ENCODE measurements at regions not wholly inside any gene's neighbourhood (a gene's known extent, or its start where the extent isn't known, plus 50 kb on each side); places are given as distances from the start of the nearest gene placed in this dataset.

GRCh38 chr4:156643826-156644225 lies 327.8 kb downstream of the PDGFC start:
- no peak for FAIRE-seq

GRCh38 chr4:156642161-156642560 lies 329.4 kb downstream of the PDGFC start:
- no peak for FAIRE-seq

GRCh38 chr4:156638925-156639605 lies 332.5 kb downstream of the PDGFC start:
- FAIRE-seq, result no peak

- no peak for FAIRE-seq
These were observed 333.3 kb downstream of the PDGFC start for GRCh38 chr4:156638334-156638733.

- FAIRE-seq, result no peak
These were observed 335.2 kb downstream of the PDGFC start for GRCh38 chr4:156636381-156636780.

GRCh38 chr4:156635051-156635450 lies 336.5 kb downstream of the PDGFC start:
- FAIRE-seq, result no peak

GRCh38 chr4:156634612-156635011 lies 337.0 kb downstream of the PDGFC start:
- no peak for FAIRE-seq

GRCh38 chr4:156633847-156634246 lies 337.8 kb downstream of the PDGFC start:
- no peak for FAIRE-seq

GRCh38 chr4:156628858-156629257 lies 342.7 kb downstream of the PDGFC start:
- FAIRE-seq, result no peak

GRCh38 chr4:156623376-156623775 lies 348.2 kb downstream of the PDGFC start:
- FAIRE-seq, result no peak

GRCh38 chr4:156620786-156621185 lies 350.8 kb downstream of the PDGFC start:
- no peak for FAIRE-seq

GRCh38 chr4:156619154-156619934 lies 352.3 kb downstream of the PDGFC start:
- no peak for FAIRE-seq

GRCh38 chr4:156615066-156615531 lies 356.5 kb downstream of the PDGFC start:
- FAIRE-seq, result no peak

- no peak for FAIRE-seq
These were observed 357.1 kb downstream of the PDGFC start for GRCh38 chr4:156614536-156614935.

GRCh38 chr4:156609421-156609820 lies 362.2 kb downstream of the PDGFC start:
- FAIRE-seq, result no peak

GRCh38 chr4:156608651-156609050 lies 362.9 kb downstream of the PDGFC start:
- FAIRE-seq, result no peak

- FAIRE-seq, result no peak
These were observed 364.1 kb downstream of the PDGFC start for GRCh38 chr4:156607478-156607857.

GRCh38 chr4:156606554-156607477 lies 364.8 kb downstream of the PDGFC start:
- no peak for FAIRE-seq

GRCh38 chr4:156598138-156598681 lies 373.4 kb downstream of the PDGFC start:
- no peak for FAIRE-seq

GRCh38 chr4:156596706-156597329 lies 374.8 kb downstream of the PDGFC start:
- no peak for FAIRE-seq

GRCh38 chr4:156596026-156596425 lies 375.6 kb downstream of the PDGFC start:
- no peak for FAIRE-seq

GRCh38 chr4:156595041-156595440 lies 376.6 kb downstream of the PDGFC start:
- no peak for FAIRE-seq
